CD14-positive monocyte (primary cell): ENCODE measurements at regions not wholly inside any gene's neighbourhood (a gene's known extent, or its start where the extent isn't known, plus 50 kb on each side); places are given as distances from the start of the nearest gene placed in this dataset.
"Not testable (repeated sequence)": the region's sequence is repeated elsewhere in the genome, so short reads cannot be mapped to it uniquely, and the experiment has no call there.

Experiments used
- DNase-seq, 3 donors: peaks; one replicate each; pipeline ENCODE4 v3.0.0-alpha.2; 2011 to 2022
- H2AFZ ChIP-seq: 2 replicates; pipeline ENCODE4 v1.6.0; 2012; ENCODE audit warnings: mild to moderate bottlenecking, low read depth, low read length, inconsistent platforms; ENCODE audit not compliant: insufficient read depth, poor library complexity, severe bottlenecking
- H3K27ac ChIP-seq, 2 donors: 1 replicate in 1 of 2; 2 replicates in 1 of 2; pipeline ENCODE4 v1.5.1; 2012 to 2013; ENCODE audit warnings: low read length in 2 of 2, control low read depth in 1 of 2, inconsistent platforms in 1 of 2, low read depth in 1 of 2, mild to moderate bottlenecking in 1 of 2
- H3K27me3 ChIP-seq, 2 donors: one replicate each; pipeline versions ENCODE4 v1.6.0 to v1.6.1; 2011 to 2013; ENCODE audit warnings: low read length in 2 of 2; ENCODE audit not compliant: control insufficient read depth in 2 of 2, insufficient read depth in 2 of 2
- H3K36me3 ChIP-seq, 2 donors: replicated peaks in 1 of 2; 1 replicate in 1 of 2; 2 replicates in 1 of 2; pipeline versions ENCODE4 v1.5.1 to v1.6.1; 2012 to 2013; ENCODE audit warnings: low read length in 2 of 2, control low read depth in 1 of 2, inconsistent platforms in 1 of 2, mild to moderate bottlenecking in 1 of 2; ENCODE audit not compliant: insufficient read depth in 2 of 2, control insufficient read depth in 1 of 2
- H3K4me1 ChIP-seq, 2 donors: 1 replicate in 1 of 2; 2 replicates in 1 of 2; pipeline versions ENCODE4 v1.5.1 to v1.6.1; 2012 to 2013; ENCODE audit warnings: low read length in 2 of 2, control low read depth in 1 of 2, inconsistent platforms in 1 of 2, mild to moderate bottlenecking in 1 of 2, moderate library complexity in 1 of 2; ENCODE audit not compliant: insufficient read depth in 2 of 2, control insufficient read depth in 1 of 2
- H3K4me2 ChIP-seq: replicated peaks from 2 replicates; pipeline ENCODE3; 2012; ENCODE audit warnings: low read length, moderate library complexity, mild to moderate bottlenecking; ENCODE audit not compliant: poor library complexity, severe bottlenecking; ENCODE audit errors: extremely low read depth
- H3K4me3 ChIP-seq, 3 experiments: fragments of 200-600 bp in 1 of 3; sonication (generic) in 1 of 3; replicated peaks in 1 of 3; 1 replicate in 2 of 3; 2 replicates in 1 of 3; pipeline ENCODE4 v1.5.1; 2011 to 2013; ENCODE audit warnings: low read length in 3 of 3, mild to moderate bottlenecking in 3 of 3, control low read depth in 2 of 3, low read depth in 2 of 3, inconsistent platforms in 1 of 3, moderate library complexity in 1 of 3
- H3K79me2 ChIP-seq: 2 replicates; pipeline ENCODE4 v1.6.0; 2012; ENCODE audit warnings: mild to moderate bottlenecking, control low read depth, inconsistent platforms, low read length, moderate library complexity; ENCODE audit not compliant: insufficient read depth
- H3K9ac ChIP-seq: 2 replicates; pipeline ENCODE4 v1.6.0; 2017; ENCODE audit warnings: low read length, mild to moderate bottlenecking; ENCODE audit not compliant: insufficient read depth, poor library complexity, severe bottlenecking
- H3K9me3 ChIP-seq, 2 donors: replicated peaks in 1 of 2; 1 replicate in 1 of 2; 2 replicates in 1 of 2; pipeline versions ENCODE4 v1.5.1 to v1.6.1; 2012 to 2013; ENCODE audit warnings: low read length in 2 of 2, control low read depth in 1 of 2; ENCODE audit not compliant: control insufficient read depth in 1 of 2, insufficient read depth in 1 of 2
- H4K20me1 ChIP-seq: 2 replicates; pipeline ENCODE4 v1.6.0; 2012; ENCODE audit warnings: mild to moderate bottlenecking, low read length, control low read depth, moderate library complexity; ENCODE audit not compliant: insufficient read depth
- H3K27ac Mint-ChIP-seq, 7 donors: one replicate each; pipeline ENCODE4 v1.8.0; 2020; ENCODE audit warnings: mild to moderate bottlenecking in 7 of 7, mixed read lengths in 7 of 7, moderate library complexity in 6 of 7, inconsistent platforms in 2 of 7
- H3K27me3 Mint-ChIP-seq, 3 donors: one replicate each; pipeline ENCODE4 v1.8.0; 2021 to 2022; ENCODE audit warnings: low read depth in 3 of 3, mild to moderate bottlenecking in 3 of 3, mixed read lengths in 3 of 3, moderate library complexity in 3 of 3, inconsistent platforms in 1 of 3
- H3K36me3 Mint-ChIP-seq, 2 donors: one replicate each; pipeline ENCODE4 v1.8.0; 2020; ENCODE audit warnings: mixed read lengths in 2 of 2, inconsistent platforms in 1 of 2, mild to moderate bottlenecking in 1 of 2
- H3K4me1 Mint-ChIP-seq: one replicate; pipeline ENCODE4 v1.8.0; 2020; ENCODE audit warnings: mild to moderate bottlenecking, mixed read lengths
- H3K4me3 Mint-ChIP-seq, 2 donors: one replicate each; pipeline ENCODE4 v1.8.0; 2020; ENCODE audit warnings: mild to moderate bottlenecking in 2 of 2, mixed read lengths in 2 of 2, moderate library complexity in 1 of 2
- H3K9me3 Mint-ChIP-seq, 7 donors: one replicate each; pipeline ENCODE4 v1.8.0; 2020 to 2022; ENCODE audit warnings: mixed read lengths in 7 of 7, mild to moderate bottlenecking in 6 of 7, moderate library complexity in 6 of 7, inconsistent platforms in 2 of 7
- WGBS: methylation state at CpG from one replicate; pipeline ENCODE4 v1.1.5; 2013; ENCODE audit warnings: missing lambda C conversion rate; ENCODE audit not compliant: insufficient coverage; 5-methylcytosine and 5-hydroxymethylcytosine counted together
- intact Hi-C, 2 donors: fragments of 100-400 bp; cut with micrococcal nuclease; formaldehyde crosslinking; loops; one replicate each; pipeline versions ENCODE4 v1.15.0 to v1.15.1; 2023
- TF ChIP-seq, protein P1 (sequence below): fragments of 200-600 bp; IDR thresholded peaks from one replicate; pipeline ENCODE4 v1.8.0; 2022; ENCODE audit warnings: antibody characterized with exemption, mild to moderate bottlenecking

DNA sequence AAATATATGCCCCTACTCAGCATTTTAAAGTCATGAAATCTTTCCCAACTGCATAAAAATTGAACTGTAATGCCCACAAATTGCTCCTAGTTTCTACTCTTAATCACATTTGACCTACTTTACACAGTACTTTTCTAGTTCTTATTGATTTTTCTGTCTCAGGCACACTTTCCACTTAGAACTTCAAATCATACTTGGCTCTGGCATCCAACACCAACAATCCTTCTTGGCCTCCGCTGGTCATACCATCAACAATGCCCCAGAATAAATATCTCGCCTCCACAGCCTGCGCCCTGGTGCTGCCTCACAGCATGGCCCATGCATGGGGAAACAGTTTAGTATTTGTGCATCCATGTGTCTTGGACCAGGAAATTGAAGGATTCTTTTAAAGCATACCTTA, 107.5 kb upstream of the SYT10 start:
- peaks cover 0 to 3% (median 2%) of the 10 kb centered on the region in 3 donors for H3K27me3 Mint-ChIP-seq
- TF ChIP-seq, protein P1, sequence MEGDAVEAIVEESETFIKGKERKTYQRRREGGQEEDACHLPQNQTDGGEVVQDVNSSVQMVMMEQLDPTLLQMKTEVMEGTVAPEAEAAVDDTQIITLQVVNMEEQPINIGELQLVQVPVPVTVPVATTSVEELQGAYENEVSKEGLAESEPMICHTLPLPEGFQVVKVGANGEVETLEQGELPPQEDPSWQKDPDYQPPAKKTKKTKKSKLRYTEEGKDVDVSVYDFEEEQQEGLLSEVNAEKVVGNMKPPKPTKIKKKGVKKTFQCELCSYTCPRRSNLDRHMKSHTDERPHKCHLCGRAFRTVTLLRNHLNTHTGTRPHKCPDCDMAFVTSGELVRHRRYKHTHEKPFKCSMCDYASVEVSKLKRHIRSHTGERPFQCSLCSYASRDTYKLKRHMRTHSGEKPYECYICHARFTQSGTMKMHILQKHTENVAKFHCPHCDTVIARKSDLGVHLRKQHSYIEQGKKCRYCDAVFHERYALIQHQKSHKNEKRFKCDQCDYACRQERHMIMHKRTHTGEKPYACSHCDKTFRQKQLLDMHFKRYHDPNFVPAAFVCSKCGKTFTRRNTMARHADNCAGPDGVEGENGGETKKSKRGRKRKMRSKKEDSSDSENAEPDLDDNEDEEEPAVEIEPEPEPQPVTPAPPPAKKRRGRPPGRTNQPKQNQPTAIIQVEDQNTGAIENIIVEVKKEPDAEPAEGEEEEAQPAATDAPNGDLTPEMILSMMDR, result no peak
- H3K9me3 ChIP-seq, result peaks cover 6 to 8% of the 10 kb centered on the region in 2 donors
- H3K27ac Mint-ChIP-seq, result no peak overlapping the region
- intact Hi-C loops, result no loop called here
- no peak overlapping the region for H3K27ac ChIP-seq
- H3K79me2 ChIP-seq, result no peaks in the 10 kb centered on the region
- H2AFZ ChIP-seq, result no peak overlapping the region
- no peak for DNase-seq
- no peaks in the 10 kb centered on the region for H3K4me1 Mint-ChIP-seq
- no peak overlapping the region for H3K4me3 Mint-ChIP-seq
- H3K9ac ChIP-seq, result no peak overlapping the region
- H3K27me3 ChIP-seq, result no peaks in the 10 kb centered on the region
- no peak overlapping the region for H3K4me2 ChIP-seq
- H3K4me3 ChIP-seq, result no peak overlapping the region
- peaks cover 4 to 28% (median 14%) of the 10 kb centered on the region in 7 donors for H3K9me3 Mint-ChIP-seq
- H4K20me1 ChIP-seq, result no peaks in the 10 kb centered on the region
- H3K36me3 ChIP-seq, result no peaks in the 10 kb centered on the region
- no CpG with 5 or more reads among the region's 3 CpGs for WGBS
- H3K36me3 Mint-ChIP-seq, result no peaks in the 10 kb centered on the region
- H3K4me1 ChIP-seq, result no peaks in the 10 kb centered on the region

DNA sequence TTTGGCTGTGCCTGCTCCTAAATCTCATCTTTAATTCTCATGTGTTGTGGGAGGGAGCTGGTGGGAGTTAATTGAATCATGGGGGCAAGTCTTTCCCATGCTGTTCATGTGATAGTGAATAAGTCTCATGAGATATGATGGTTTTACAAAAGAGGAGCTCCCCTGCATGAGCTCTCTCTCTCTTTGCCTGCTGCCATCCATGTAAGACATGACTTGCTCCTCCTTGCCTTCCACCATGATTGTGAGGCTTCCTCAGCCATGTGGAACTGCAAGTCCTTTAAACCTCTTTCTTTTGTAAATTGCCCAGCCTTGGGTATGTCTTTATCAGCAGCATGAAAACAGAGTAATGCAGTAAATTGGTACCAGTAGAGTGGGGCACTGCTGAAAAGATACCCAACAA, 110.6 kb upstream of the SYT10 start:
- H3K4me1 Mint-ChIP-seq, H3K9me3 ChIP-seq, H3K36me3 ChIP-seq, H2AFZ ChIP-seq, H3K4me2 ChIP-seq, H3K4me3 Mint-ChIP-seq, H3K36me3 Mint-ChIP-seq, DNase-seq, intact Hi-C loops, H4K20me1 ChIP-seq, H3K79me2 ChIP-seq, H3K9ac ChIP-seq, H3K27me3 ChIP-seq, H3K27ac Mint-ChIP-seq, H3K4me1 ChIP-seq, H3K4me3 ChIP-seq, H3K27ac ChIP-seq, H3K27me3 Mint-ChIP-seq: not testable (repeated sequence)
- H3K9me3 Mint-ChIP-seq, result peaks cover 0 to 26% (median 12%) of the 10 kb centered on the region in 7 donors
